GM18505 (cell line): ENCODE measurements at regions not wholly inside any gene's neighbourhood (a gene's known extent, or its start where the extent isn't known, plus 50 kb on each side); places are given as distances from the start of the nearest gene placed in this dataset.

Experiments used
- ATAC-seq: cut with Tn5 transposase; IDR thresholded peaks from one replicate; pipeline ENCODE4 v1.9.1; 2021; ENCODE audit not compliant: unreplicated experiment
- POLR2A ChIP-seq: IDR thresholded peaks from 4 replicates; pipeline ENCODE4 v1.6.1; 2011; ENCODE audit warnings: borderline replicate concordance; ENCODE audit not compliant: insufficient read depth, insufficient read length; ENCODE audit errors: extremely low read depth

DNA sequence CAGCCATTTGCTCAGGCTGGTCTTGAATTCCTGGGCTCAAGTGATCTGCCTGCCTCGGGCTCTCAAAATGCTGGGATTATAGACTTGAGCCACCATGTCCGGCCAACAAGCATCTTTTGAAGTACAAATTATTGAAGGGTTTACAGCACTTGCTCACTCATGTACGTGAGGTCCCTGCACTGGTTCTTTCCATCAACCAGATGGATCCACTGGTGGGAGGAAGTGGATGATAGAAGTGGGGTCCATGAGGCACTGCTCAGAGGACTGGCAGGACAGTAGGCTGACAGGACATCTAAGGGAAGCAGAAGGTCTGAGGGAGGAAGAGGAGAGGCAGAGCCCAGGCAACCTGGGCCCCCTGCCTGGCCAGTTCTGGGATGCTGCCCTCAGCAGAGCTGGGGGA is 109.2 kb upstream of the NXT1 start:
- ATAC-seq = no peak
- TF ChIP-seq POLR2A = no peak

DNA sequence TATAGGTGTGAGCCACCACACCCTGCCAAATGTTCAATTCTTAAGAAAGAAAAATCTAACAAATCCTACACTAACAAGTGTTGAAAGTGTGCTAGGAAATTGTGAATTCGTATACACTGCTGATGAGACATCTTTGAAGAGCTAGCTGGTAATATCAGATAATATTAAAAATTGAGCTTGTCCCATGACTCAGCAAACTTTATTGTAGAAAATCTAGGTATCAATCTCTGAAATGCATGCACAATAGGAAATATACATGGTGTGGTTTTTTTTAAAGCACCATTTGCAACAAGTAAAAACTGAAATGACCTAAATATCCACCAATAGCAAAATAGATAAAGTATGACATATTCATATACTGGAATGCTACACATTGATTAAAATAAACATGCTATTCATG is 110.1 kb upstream of the NXT1 start:
- no peak for ATAC-seq
- no peak for TF ChIP-seq POLR2A

DNA sequence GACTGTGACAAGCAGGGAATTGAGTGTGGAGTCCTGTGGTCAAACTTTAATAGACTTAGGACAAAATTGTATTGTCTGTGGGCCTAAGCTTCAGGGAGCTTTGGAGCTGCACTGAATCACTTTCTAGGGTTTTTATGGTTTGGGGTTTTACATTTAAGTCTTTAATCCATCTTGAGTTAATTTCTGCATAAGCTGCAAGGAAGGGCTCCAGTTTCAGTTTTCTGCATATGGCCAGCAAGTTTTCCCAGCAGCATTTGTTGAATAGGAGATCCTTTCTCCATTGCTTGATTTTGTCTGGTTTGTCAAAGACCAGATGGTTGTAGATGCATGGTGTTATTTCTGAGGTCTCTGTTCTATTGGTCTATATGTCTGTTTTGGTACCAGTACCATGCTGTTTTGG is 113.4 kb upstream of the NXT1 start:
- ATAC-seq = no peak
- no peak for TF ChIP-seq POLR2A

DNA sequence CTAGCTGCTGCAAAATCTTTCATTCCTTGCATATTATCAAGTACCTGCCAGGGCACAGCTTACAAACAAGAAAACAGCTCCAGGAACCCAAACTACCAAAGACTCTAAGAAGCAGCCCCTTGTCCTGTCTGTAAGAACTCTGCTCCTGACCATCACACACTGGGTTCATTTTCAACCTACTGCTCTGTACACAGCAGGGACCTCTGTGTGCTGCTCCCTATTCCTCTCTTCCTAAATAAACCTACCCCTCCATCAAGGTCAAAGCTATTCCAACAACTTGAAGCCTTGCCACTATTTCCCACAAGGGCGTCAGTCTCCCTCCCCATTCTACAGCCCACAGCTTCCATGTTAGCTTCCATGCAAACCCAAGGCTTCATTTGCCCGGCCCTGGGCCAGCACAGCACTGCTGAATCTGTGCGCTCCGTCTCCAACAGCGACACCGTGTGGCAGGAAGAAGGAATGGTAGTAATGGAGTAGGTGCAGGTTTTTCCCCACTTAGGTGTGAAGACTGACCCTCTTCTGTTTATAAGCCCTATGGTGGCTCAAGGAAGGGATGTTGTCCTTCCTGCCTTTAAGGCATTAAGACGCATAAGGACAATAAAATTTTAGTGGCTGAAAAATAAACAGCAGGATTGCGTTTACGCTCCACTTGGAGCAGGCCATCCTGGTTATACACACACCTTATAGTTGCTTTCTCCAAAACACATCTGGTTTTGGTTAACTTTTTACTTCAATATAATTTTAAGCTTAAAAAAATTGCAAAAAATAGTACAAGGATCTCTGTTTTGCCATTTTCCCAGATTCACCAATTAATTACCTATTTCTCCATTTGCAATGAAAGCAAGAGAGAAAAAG is 115.2 kb upstream of the NXT1 start:
- peak; percentile 77 for ATAC-seq

DNA sequence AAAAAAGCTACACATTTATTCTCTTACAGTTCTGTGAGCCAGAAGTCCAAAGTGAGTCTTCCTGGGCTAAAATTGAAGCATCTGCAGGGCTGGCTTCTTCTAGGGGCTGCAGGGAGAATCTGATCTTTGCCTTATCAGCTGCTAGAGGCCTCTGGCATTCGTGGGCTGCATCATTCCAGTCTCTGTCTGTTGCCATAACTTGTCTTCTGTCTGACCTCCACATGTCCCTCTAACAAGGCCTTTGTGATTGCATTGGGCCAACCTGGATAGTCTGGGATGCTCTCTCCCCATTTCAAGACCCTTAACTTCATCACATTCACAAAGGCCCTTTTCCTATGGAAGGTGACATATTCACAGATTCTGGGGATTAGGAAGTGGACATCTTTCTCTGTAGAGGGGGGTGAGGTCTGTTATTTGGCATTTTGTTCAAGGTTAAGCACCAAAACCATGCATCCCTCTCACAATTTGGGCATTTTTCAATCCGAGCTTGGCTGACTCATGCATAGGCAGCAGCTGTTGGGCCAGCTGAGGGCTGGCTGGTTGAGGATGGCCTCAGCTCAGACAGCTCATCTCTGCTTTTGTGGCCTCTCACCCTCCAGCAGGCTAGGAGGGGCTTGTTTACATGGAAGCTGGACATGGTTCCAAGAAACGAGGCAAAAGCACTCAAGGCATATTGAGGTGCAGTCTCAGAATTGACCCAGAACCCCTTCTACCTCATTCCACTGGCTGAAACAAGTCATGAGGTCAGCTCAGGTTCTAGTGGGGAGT is 116.1 kb upstream of the NXT1 start:
- ATAC-seq = no peak
- no peak for TF ChIP-seq POLR2A

More for the DNA sequence above, 115.2 kb upstream of the NXT1 start:
- no peak for TF ChIP-seq POLR2A

DNA sequence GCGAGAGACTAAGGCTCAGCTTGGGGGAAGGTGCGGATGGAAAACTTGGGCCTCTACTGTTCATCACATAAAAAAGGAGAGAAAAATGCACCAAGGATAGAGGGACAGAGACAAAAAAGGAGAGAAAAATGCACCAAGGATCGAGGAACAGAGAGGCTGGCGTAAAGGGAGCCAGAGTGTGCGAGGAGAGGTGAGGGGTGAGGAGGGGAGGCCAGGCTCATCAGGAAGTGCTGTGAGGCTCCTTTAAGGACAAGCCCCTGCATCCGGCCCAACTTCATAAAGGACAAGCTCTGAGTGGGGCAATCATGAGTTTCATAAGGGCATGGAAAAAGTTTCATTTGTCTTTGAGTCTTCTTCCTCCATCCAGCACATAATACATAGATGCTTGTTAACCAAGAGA is 117.2 kb upstream of the NXT1 start:
- no peak for TF ChIP-seq POLR2A
- ATAC-seq = no peak

DNA sequence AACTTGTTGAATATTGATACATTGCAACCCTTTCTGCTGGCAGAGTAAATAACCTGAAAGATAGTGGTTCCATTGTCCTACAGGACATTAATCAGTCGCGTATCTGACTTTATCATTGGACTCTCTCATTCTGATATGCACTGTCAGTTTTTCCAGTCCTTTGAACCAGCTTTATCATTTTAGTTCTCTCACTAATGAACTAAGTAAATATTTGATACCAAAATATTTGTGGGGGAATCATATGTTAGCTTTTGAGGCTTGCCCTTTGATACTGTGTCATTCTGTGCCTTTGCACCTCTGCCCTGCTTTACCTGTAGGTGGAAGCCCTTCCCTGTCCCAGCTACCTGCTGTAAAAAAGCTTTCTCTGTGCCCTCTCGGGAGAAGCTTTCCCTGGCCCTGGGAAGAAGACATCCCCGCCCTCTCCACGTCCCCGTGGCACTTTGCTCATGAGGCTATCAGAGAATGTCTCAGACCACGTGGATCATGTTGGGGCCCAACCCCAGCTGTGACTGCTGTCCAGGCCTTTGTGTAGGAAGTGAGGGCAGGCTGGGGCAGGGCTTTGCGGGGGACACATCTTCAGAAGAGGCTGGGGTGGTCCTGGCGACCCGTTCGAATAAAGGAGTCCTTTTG is 117.8 kb upstream of the NXT1 start:
- no peak for ATAC-seq
- no peak for TF ChIP-seq POLR2A

DNA sequence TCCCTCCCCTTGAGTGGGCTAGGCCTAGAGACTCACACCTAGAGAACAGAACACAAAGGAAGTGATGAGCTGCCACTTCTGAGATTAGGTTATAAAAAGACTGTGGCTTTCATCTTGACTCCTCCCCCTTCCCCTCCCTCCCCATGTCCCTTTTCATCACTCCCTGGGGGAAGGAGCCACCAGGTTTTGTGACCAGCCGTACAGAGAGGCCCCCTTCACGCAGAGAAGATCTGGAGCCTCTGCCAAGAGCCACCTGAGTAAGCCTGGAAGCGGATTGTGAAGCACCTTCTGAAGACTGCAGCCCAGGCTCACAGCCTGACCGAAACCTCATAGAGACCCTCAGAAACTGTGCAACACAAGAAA is 118.4 kb upstream of the NXT1 start:
- no peak for TF ChIP-seq POLR2A
- no peak for ATAC-seq

DNA sequence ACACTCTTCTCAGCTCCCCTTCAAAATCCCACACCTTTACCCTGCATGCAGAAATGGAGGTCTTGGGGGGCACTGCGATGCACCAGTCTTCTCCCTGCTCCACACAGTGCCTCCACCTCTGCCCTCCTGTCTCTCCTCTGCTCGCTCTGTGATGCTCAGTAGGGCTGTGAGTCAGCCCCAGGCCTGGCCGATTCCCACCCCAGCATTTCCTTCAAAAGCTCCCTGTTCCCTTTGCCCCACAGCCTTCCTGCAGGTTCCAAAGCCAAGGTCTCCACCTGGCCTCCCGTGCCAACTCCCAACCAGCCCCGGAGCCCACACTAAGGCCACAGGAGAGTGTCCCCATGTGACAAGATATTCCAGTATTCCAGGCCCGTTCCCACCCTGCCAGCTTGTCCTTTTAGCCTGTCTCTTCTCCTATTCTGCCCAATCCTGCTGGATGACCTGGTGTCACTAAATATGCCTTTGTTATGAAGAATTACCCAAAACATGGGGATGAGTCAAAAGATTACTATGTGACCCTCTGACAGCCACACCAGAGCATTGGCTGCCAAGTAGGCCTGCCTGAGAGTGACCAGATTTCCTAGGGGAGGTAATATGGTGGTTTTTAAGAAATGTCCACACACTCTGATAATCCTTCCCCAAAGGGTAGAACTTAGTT is 118.9 kb upstream of the NXT1 start:
- no peak for ATAC-seq
- TF ChIP-seq POLR2A = no peak

DNA sequence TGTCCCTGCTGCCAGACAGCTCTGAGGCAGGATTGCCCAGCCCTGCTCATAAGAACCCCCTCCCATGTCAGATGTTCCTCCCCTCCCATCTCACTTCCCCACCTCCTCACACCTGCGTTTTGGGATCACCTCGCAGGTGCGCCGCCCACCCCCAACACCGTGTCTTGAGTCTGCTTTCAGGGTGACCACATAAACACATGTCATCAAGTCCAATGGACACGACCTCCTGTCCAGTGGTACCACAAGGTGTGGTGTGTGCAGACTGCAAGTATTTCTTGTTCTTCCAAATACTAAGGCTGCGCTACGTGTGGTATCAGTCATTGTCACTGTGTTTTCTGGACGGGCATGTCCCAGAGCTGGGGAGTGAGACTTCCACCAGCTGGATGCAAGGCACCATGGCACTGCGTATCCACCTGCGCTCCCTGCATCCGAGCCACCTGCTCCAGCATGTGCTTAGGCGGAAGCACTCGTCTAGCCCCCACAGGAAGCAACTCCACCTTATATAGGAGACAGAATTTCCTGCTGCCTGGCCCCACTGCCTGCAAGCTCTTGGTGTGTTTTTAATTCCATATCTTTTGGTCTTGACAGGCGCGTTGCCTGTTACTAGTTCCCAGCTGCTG is 119.7 kb upstream of the NXT1 start:
- ATAC-seq = no peak

DNA sequence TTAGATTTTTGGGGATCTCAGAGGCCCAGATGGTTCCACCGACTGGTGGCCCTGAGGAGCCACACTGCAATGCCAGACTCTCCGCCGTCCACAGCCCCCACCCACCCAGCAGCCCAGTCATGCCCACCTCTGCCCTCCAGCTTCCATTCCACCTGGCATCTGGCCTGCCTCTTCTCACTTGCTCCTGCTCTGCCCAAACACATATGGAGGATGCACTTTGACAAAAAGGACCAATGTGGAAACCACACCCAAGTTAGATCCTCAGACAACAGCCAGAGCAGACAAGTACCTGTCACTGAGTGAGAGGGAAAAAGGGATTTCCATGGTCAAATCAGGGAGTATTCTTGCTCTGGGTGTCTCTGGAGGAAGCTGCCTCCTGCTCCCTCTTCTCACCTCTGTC is 120.6 kb upstream of the NXT1 start:
- no peak for TF ChIP-seq POLR2A
- no peak for ATAC-seq

More for the DNA sequence above, 119.7 kb upstream of the NXT1 start:
- no peak for TF ChIP-seq POLR2A

DNA sequence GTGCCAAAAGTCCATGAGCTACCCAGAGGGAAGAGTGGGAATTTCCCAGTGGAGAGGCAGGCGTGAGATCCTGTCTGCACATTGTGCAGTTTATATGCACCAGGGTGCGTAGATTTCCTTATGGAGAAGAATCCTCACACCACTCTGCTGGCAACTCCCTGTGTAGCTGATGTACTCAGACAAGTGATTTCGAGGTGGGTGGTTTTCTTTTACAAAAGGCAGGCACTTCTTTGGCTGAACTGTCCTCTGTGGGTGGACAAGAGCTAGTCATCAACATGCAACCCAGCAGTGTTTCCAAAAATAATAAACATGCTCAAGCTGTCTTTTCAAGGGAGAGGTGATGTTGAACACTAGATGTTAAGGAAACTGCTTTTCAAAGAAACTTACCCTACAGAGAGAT is 121.7 kb upstream of the NXT1 start:
- TF ChIP-seq POLR2A = no peak
- ATAC-seq = no peak

DNA sequence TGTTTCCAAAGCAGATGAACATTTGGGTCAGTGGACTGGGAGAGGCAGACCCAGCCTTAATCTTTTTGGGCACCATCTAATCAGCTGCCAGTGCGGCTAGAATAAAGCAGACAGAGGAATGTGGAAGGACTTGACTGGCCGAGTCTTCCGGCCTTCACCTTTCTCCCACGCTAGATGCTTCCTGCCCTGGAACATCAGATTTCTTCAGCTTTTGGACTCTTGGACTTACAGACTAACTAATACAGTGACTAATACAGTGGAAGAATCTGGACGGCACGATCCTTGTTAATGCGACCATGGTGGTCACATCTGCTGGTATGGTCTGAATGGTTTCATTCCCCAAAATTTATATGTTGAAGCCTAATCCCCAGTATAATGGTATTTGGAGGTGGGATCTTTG is 122.6 kb upstream of the NXT1 start:
- TF ChIP-seq POLR2A = no peak
- ATAC-seq = no peak
